HepG2 (cell line): ENCODE measurements at regions not wholly inside any gene's neighbourhood (a gene's known extent, or its start where the extent isn't known, plus 50 kb on each side); places are given as distances from the start of the nearest gene placed in this dataset.

ENCODE experiments used
- ATAC-seq: fragments of 200-7000 bp; cut with Tn5 transposase; 3 replicates; pipeline ENCODE4 v1.9.1; 2020; ENCODE audit warnings: mild to moderate bottlenecking, moderate library complexity
- BruUV-seq: library from RNA; stranded (reverse); fragments of 400-500 nt; replicated peaks from 2 replicates; lab custom pipeline; 2021; lab: Mats Ljungman, UMichigan
- CTCF ChIA-PET: fragments of 300-600 bp; formaldehyde crosslinking; extraction: SDS; loops from one replicate; lab custom pipeline; 2021; ENCODE audit warnings: low total read pairs, inconsistent platforms, low intra/inter-chr PET ratio; lab: Yijun Ruan, JAX
- POLR2A ChIA-PET: fragments of 350-600 bp; sonication (Branson Sonifier 250); formaldehyde crosslinking; loops from one replicate; lab custom pipeline; 2020; ENCODE audit warnings: antibody characterized with exemption, inconsistent platforms; lab: Yijun Ruan, JAX
- DNase-seq: peaks from one replicate; pipeline ENCODE4 v3.0.0-alpha.2; 2015; ENCODE audit warnings: low spot score
- FAIRE-seq: peaks from 3 replicates; lab custom pipeline; 2011; peaks lifted over from hg19 to GRCh38; lab: Jason Lieb, UNC
- H2AFZ ChIP-seq: one replicate; pipeline ENCODE4 v1.6.1; 2011; ENCODE audit warnings: low read length, inconsistent platforms
- H3K27ac ChIP-seq: fragments of 300-600 bp; 3 replicates; pipeline ENCODE4 v1.8.0; 2011; ENCODE audit warnings: mixed run types, mild to moderate bottlenecking, mixed read lengths, low read length, inconsistent platforms; ENCODE audit not compliant: insufficient read depth; ENCODE audit errors: extremely low read length
- H3K27me3 ChIP-seq, 2 experiments: fragments of 200-600 bp in 1 of 2; 2 replicates in 1 of 2; 3 replicates in 1 of 2; pipeline versions ENCODE4 v1.6.0 to v1.8.0; 2011; ENCODE audit warnings: low read length in 2 of 2, mild to moderate bottlenecking in 2 of 2, moderate library complexity in 2 of 2, inconsistent platforms in 1 of 2; ENCODE audit not compliant: insufficient read depth in 2 of 2, control insufficient read depth in 1 of 2
- H3K36me3 ChIP-seq, 2 experiments: fragments of 200-600 bp in 1 of 2; replicated peaks in 1 of 2; 2 replicates in 1 of 2; 3 replicates in 1 of 2; pipeline versions ENCODE4 v1.5.1 to v1.8.0; 2011; ENCODE audit warnings: low read length in 2 of 2, inconsistent platforms in 1 of 2; ENCODE audit not compliant: insufficient read depth in 2 of 2, control insufficient read depth in 1 of 2
- H3K4me1 ChIP-seq: 2 replicates; pipeline ENCODE4 v1.5.1; 2012; ENCODE audit warnings: low read length, inconsistent platforms; ENCODE audit not compliant: insufficient read depth
- H3K4me2 ChIP-seq: 2 replicates; pipeline ENCODE4 v1.6.0; 2011; ENCODE audit warnings: low read depth, low read length, inconsistent platforms
- H3K4me3 ChIP-seq, 3 experiments: fragments of 200-600 bp in 1 of 3; sonication (generic), shearing (Covaris generic) in 1 of 3; replicated peaks in 1 of 3; 2 replicates each; pipeline ENCODE4 v1.5.1; 2011 to 2016; ENCODE audit warnings: low read length in 3 of 3, inconsistent platforms in 2 of 3, low read depth in 2 of 3, mild to moderate bottlenecking in 2 of 3, control low read depth in 1 of 3, mixed read lengths in 1 of 3; ENCODE audit not compliant: insufficient read depth in 1 of 3
- H3K79me2 ChIP-seq: one replicate; pipeline ENCODE4 v1.6.1; 2011; ENCODE audit warnings: low read length, inconsistent platforms; ENCODE audit not compliant: insufficient read depth
- H3K9ac ChIP-seq: 2 replicates; pipeline ENCODE4 v1.6.0; 2011; ENCODE audit warnings: mild to moderate bottlenecking, low read depth, low read length, inconsistent platforms; ENCODE audit not compliant: insufficient read depth
- H3K9me3 ChIP-seq: 2 replicates; pipeline ENCODE4 v1.5.1; 2012; ENCODE audit warnings: mild to moderate bottlenecking, low read length
- H4K20me1 ChIP-seq: 2 replicates; pipeline ENCODE4 v1.6.0; 2011; ENCODE audit warnings: inconsistent platforms, mild to moderate bottlenecking, low read length, moderate library complexity; ENCODE audit not compliant: insufficient read depth
- HDAC6 ChIP-seq: fragments of 200-600 bp; sonication (generic); IDR thresholded peaks from 2 replicates; pipeline ENCODE4 v1.7.0; 2017; ENCODE audit warnings: mild to moderate bottlenecking, antibody characterized with exemption, low read length, low read depth
- NBN ChIP-seq: fragments of 450-650 bp; conservative IDR thresholded peaks from 2 replicates; pipeline ENCODE4 v1.6.1; 2017
- RNF2 ChIP-seq: fragments of 450-650 bp; conservative IDR thresholded peaks from 2 replicates; pipeline ENCODE4 v1.6.1; 2016; ENCODE audit warnings: low read depth
- SRY ChIP-seq: sonication (generic); formaldehyde crosslinking; IDR thresholded peaks from 2 replicates; pipeline ENCODE4 v1.8.0; 2022; ENCODE audit warnings: mild to moderate bottlenecking, missing genetic modification reagents
- THAP11 ChIP-seq: IDR thresholded peaks from 2 replicates; pipeline ENCODE4 v1.6.1; 2016; ENCODE audit warnings: missing biosample characterization, missing genetic modification reagents
- XBP1 ChIP-seq: sonication (generic); formaldehyde crosslinking; IDR thresholded peaks from 2 replicates; pipeline ENCODE4 v1.5.0; 2020; ENCODE audit warnings: missing genetic modification reagents
- ZNF367 ChIP-seq: sonication (generic); formaldehyde crosslinking; IDR thresholded peaks from 2 replicates; pipeline ENCODE4 v1.4.0; 2020; ENCODE audit warnings: missing genetic modification reagents, borderline replicate concordance
- ZNF709 ChIP-seq: sonication (generic); formaldehyde crosslinking; IDR thresholded peaks from 2 replicates; pipeline ENCODE4 v1.5.0; 2020; ENCODE audit warnings: mild to moderate bottlenecking, missing genetic modification reagents
- WGBS: methylation state at CpG from one replicate; pipeline ENCODE4 v1.1.6; 2017; ENCODE audit warnings: low lambda C conversion rate; 5-methylcytosine and 5-hydroxymethylcytosine counted together
- in situ Hi-C: cut with HindIII; loops from 2 replicates; pipeline ENCODE4 v1.10.0; 2017; ENCODE audit warnings: low pct_unique_long_range_greater_than_20kb; ENCODE audit not compliant: extremely low pct_ligation_motif_present
- intact Hi-C: fragments of 100-400 bp; cut with micrococcal nuclease; formaldehyde crosslinking; loops from one replicate; pipeline ENCODE4 v1.10.0; 2022; ENCODE audit not compliant: unreplicated experiment
- TF ChIP-seq, protein P1 (sequence below): fragments of 450-650 bp; IDR thresholded peaks from 2 replicates; pipeline ENCODE4 v1.6.1; 2017; ENCODE audit warnings: mild to moderate bottlenecking
- TF ChIP-seq, protein P2 (sequence below): IDR thresholded peaks from 2 replicates; pipeline ENCODE4 v1.6.1; 2016; ENCODE audit warnings: low read depth, missing genetic modification reagents, missing compliant biosample characterization
- TF ChIP-seq, protein P3 (sequence below): sonication (generic); formaldehyde crosslinking; IDR thresholded peaks from 2 replicates; pipeline ENCODE4 v1.4.0; 2020; ENCODE audit warnings: low read depth, missing genetic modification reagents
- TF ChIP-seq, protein P4 (sequence below): sonication (generic); formaldehyde crosslinking; IDR thresholded peaks from 2 replicates; pipeline ENCODE4 v1.4.0; 2020; ENCODE audit warnings: missing genetic modification reagents, low read depth, mild to moderate bottlenecking, borderline replicate concordance

DNA sequence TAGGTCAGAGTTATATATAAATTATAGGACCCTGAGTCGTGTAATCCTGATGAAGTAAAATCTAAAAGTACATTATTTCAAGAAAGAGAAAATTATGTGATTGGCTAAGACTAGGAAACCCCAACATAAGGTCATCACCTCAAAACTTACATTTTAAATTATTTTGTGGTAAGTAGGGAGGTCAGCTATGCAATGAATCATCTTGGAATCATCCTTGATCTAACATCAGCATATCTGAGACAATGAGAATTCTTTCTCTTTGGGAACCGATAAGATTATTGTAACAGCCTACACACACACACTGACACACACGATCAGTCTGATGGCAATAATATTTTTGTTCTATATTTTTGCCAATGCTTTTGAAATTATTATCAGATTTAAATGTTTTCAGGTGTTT is 904.8 kb upstream of the CHAC2 start (continued):
- TF ChIP-seq ZNF367 (CRISPR knock-in tag) = no peak
- TF ChIP-seq ZNF709 (CRISPR knock-in tag) = no peak
- TF ChIP-seq, protein P1, sequence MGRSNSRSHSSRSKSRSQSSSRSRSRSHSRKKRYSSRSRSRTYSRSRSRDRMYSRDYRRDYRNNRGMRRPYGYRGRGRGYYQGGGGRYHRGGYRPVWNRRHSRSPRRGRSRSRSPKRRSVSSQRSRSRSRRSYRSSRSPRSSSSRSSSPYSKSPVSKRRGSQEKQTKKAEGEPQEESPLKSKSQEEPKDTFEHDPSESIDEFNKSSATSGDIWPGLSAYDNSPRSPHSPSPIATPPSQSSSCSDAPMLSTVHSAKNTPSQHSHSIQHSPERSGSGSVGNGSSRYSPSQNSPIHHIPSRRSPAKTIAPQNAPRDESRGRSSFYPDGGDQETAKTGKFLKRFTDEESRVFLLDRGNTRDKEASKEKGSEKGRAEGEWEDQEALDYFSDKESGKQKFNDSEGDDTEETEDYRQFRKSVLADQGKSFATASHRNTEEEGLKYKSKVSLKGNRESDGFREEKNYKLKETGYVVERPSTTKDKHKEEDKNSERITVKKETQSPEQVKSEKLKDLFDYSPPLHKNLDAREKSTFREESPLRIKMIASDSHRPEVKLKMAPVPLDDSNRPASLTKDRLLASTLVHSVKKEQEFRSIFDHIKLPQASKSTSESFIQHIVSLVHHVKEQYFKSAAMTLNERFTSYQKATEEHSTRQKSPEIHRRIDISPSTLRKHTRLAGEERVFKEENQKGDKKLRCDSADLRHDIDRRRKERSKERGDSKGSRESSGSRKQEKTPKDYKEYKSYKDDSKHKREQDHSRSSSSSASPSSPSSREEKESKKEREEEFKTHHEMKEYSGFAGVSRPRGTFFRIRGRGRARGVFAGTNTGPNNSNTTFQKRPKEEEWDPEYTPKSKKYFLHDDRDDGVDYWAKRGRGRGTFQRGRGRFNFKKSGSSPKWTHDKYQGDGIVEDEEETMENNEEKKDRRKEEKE = no peak
- TF ChIP-seq HDAC6 = no peak

DNA sequence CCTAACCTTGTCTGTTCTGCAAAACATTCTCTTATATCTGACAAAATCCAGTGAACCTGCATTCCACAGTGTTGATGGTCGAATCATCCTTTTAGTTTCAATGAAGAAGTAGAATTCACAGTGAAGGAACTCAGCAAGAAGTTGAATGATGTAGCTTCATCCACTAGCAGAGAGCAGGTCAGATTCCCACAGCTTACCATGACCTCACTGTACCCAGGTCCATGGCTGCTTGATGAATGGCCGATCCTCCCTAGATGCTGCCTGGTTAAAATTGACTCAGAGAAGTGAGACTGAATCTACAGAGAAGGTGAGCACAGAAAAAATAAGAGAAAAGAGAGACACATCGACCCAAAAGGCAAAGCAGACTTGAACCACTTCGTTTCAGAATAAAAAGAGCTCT is 906.0 kb upstream of the CHAC2 start:
- FAIRE-seq (no peak), ATAC-seq (no peak), DNase-seq (no peak)
- Histone ChIP-seq H3K4me2 (no peak overlapping the region), H3K4me3 (no peak overlapping the region), H4K20me1 (no peaks in the 10 kb centered on the region), H2AFZ (no peak overlapping the region), H3K27ac (no peak overlapping the region), H3K4me1 (no peaks in the 10 kb centered on the region), H3K27me3 (no peaks in the 10 kb centered on the region), H3K36me3 (no peaks in the 10 kb centered on the region), H3K9ac (no peak overlapping the region), H3K79me2 (no peaks in the 10 kb centered on the region), H3K9me3 (peaks cover 14% of the 10 kb centered on the region)
- WGBS = under 1% methylated on average over 4 of the region's 4 CpGs
- POLR2A ChIA-PET = no interaction called here
- in situ Hi-C loops = no loop called here
- CTCF ChIA-PET = no interaction called here
- intact Hi-C loops = no loop called here
- no TSS peak for BruUV-seq
- no peak for TF ChIP-seq NBN
- TF ChIP-seq, protein P2, sequence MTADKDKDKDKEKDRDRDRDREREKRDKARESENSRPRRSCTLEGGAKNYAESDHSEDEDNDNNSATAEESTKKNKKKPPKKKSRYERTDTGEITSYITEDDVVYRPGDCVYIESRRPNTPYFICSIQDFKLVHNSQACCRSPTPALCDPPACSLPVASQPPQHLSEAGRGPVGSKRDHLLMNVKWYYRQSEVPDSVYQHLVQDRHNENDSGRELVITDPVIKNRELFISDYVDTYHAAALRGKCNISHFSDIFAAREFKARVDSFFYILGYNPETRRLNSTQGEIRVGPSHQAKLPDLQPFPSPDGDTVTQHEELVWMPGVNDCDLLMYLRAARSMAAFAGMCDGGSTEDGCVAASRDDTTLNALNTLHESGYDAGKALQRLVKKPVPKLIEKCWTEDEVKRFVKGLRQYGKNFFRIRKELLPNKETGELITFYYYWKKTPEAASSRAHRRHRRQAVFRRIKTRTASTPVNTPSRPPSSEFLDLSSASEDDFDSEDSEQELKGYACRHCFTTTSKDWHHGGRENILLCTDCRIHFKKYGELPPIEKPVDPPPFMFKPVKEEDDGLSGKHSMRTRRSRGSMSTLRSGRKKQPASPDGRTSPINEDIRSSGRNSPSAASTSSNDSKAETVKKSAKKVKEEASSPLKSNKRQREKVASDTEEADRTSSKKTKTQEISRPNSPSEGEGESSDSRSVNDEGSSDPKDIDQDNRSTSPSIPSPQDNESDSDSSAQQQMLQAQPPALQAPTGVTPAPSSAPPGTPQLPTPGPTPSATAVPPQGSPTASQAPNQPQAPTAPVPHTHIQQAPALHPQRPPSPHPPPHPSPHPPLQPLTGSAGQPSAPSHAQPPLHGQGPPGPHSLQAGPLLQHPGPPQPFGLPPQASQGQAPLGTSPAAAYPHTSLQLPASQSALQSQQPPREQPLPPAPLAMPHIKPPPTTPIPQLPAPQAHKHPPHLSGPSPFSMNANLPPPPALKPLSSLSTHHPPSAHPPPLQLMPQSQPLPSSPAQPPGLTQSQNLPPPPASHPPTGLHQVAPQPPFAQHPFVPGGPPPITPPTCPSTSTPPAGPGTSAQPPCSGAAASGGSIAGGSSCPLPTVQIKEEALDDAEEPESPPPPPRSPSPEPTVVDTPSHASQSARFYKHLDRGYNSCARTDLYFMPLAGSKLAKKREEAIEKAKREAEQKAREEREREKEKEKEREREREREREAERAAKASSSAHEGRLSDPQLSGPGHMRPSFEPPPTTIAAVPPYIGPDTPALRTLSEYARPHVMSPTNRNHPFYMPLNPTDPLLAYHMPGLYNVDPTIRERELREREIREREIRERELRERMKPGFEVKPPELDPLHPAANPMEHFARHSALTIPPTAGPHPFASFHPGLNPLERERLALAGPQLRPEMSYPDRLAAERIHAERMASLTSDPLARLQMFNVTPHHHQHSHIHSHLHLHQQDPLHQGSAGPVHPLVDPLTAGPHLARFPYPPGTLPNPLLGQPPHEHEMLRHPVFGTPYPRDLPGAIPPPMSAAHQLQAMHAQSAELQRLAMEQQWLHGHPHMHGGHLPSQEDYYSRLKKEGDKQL (CRISPR knock-in tag) = no peak
- TF ChIP-seq RNF2 = no peak
- TF ChIP-seq SRY (CRISPR knock-in tag) = no peak
- TF ChIP-seq THAP11 (CRISPR knock-in tag) = no peak
- TF ChIP-seq, protein P3, sequence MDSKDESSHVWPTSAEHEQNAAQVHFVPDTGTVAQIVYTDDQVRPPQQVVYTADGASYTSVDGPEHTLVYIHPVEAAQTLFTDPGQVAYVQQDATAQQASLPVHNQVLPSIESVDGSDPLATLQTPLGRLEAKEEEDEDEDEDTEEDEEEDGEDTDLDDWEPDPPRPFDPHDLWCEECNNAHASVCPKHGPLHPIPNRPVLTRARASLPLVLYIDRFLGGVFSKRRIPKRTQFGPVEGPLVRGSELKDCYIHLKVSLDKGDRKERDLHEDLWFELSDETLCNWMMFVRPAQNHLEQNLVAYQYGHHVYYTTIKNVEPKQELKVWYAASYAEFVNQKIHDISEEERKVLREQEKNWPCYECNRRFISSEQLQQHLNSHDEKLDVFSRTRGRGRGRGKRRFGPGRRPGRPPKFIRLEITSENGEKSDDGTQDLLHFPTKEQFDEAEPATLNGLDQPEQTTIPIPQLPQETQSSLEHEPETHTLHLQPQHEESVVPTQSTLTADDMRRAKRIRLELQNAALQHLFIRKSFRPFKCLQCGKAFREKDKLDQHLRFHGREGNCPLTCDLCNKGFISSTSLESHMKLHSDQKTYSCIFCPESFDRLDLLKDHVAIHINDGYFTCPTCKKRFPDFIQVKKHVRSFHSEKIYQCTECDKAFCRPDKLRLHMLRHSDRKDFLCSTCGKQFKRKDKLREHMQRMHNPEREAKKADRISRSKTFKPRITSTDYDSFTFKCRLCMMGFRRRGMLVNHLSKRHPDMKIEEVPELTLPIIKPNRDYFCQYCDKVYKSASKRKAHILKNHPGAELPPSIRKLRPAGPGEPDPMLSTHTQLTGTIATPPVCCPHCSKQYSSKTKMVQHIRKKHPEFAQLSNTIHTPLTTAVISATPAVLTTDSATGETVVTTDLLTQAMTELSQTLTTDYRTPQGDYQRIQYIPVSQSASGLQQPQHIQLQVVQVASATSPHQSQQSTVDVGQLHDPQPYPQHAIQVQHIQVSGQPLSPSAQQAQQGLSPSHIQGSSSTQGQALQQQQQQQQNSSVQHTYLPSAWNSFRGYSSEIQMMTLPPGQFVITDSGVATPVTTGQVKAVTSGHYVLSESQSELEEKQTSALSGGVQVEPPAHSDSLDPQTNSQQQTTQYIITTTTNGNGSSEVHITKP (CRISPR knock-in tag) = no peak
- TF ChIP-seq XBP1 (CRISPR knock-in tag) = no peak
- TF ChIP-seq, protein P4, sequence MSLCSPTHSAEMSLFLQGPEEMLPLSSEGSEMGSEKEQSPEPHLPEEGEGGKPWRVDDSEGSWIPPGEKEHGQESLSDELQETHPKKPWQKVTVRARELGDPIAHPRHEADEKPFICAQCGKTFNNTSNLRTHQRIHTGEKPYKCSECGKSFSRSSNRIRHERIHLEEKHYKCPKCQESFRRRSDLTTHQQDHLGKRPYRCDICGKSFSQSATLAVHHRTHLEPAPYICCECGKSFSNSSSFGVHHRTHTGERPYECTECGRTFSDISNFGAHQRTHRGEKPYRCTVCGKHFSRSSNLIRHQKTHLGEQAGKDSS = no peak
